Putamen (tissue), 1 donor: ENCODE measurements at regions not wholly inside any gene's neighbourhood (a gene's known extent, or its start where the extent isn't known, plus 50 kb on each side); places are given as distances from the start of the nearest gene placed in this dataset.

Source experiments
- DNase-seq: peaks from one replicate; pipeline ENCODE4 v3.0.0-alpha.2; 2016; ENCODE audit warnings: low spot score

GRCh38 chr20:57079031-57080005 lies 187.1 kb downstream of the BMP7 start:
- DNase-seq, result no peak

GRCh38 chr20:57080796-57081195 lies 185.6 kb downstream of the BMP7 start:
- DNase-seq, result no peak

- no peak for DNase-seq
Measured at GRCh38 chr20:57082357-57082945, 184.0 kb downstream of the BMP7 start.

- no peak for DNase-seq
Measured at GRCh38 chr20:57083072-57083471, 183.4 kb downstream of the BMP7 start.

GRCh38 chr20:57086066-57086465 lies 180.4 kb downstream of the BMP7 start:
- DNase-seq, result no peak

GRCh38 chr20:57087102-57087501 lies 179.3 kb downstream of the BMP7 start:
- no peak for DNase-seq

- DNase-seq, result no peak
Measured at GRCh38 chr20:57087705-57088104, 178.7 kb downstream of the BMP7 start.

GRCh38 chr20:57088436-57088835 lies 178.0 kb downstream of the BMP7 start:
- no peak for DNase-seq

- DNase-seq, result no peak
Measured at GRCh38 chr20:57089699-57090144, 176.7 kb downstream of the BMP7 start.

GRCh38 chr20:57090590-57091560 lies 175.6 kb downstream of the BMP7 start:
- no peak for DNase-seq

- no peak for DNase-seq
Measured at GRCh38 chr20:57091748-57092111, 174.7 kb downstream of the BMP7 start.

- DNase-seq, result peak; percentile 76
Measured at GRCh38 chr20:57092112-57092899, 174.1 kb downstream of the BMP7 start.

- no peak for DNase-seq
Measured at GRCh38 chr20:57092900-57093530, 173.4 kb downstream of the BMP7 start.

- no peak for DNase-seq
Measured at GRCh38 chr20:57093766-57094165, 172.7 kb downstream of the BMP7 start.

- no peak for DNase-seq
Measured at GRCh38 chr20:57094252-57094891, 172.1 kb downstream of the BMP7 start.

- no peak for DNase-seq
Measured at GRCh38 chr20:57094991-57095390, 171.4 kb downstream of the BMP7 start.

GRCh38 chr20:57095426-57095825 lies 171.0 kb downstream of the BMP7 start:
- DNase-seq, result no peak

- no peak for DNase-seq
Measured at GRCh38 chr20:57097245-57097915, 169.1 kb downstream of the BMP7 start.

GRCh38 chr20:57102160-57102559 lies 164.3 kb downstream of the BMP7 start:
- no peak for DNase-seq

- DNase-seq, result no peak
Measured at GRCh38 chr20:57102566-57102965, 163.9 kb downstream of the BMP7 start.
